Right cardiac atrium (tissue), 5 donors: ENCODE measurements at regions not wholly inside any gene's neighbourhood (a gene's known extent, or its start where the extent isn't known, plus 50 kb on each side); places are given as distances from the start of the nearest gene placed in this dataset.

Experiments
- ATAC-seq, 2 donors: fragments of 200-7000 bp; cut with Tn5 transposase; one replicate each; pipeline versions ENCODE4 v1.8.0 to v1.9.1; 2020; ENCODE audit warnings: moderate library complexity in 2 of 2, mild to moderate bottlenecking in 1 of 2
- DNase-seq, 3 donors: peaks; one replicate each; pipeline ENCODE4 v3.0.0-alpha.2; 2020
- H3K27ac ChIP-seq: one replicate; pipeline ENCODE4 v1.5.1; 2013; ENCODE audit warnings: mild to moderate bottlenecking, low read length, control low read depth, moderate library complexity
- H3K27me3 ChIP-seq: one replicate; pipeline ENCODE4 v1.6.1; 2013; ENCODE audit not compliant: control insufficient read depth, insufficient read depth
- H3K4me1 ChIP-seq: one replicate; pipeline ENCODE4 v1.6.1; 2013; ENCODE audit warnings: low read length; ENCODE audit not compliant: control insufficient read depth, insufficient read depth
- H3K4me3 ChIP-seq: one replicate; pipeline ENCODE4 v1.5.1; 2013; ENCODE audit warnings: low read length, control low read depth
- H3K9me3 ChIP-seq: one replicate; pipeline ENCODE4 v1.6.1; 2013; ENCODE audit warnings: low read length; ENCODE audit not compliant: control insufficient read depth
- WGBS: extraction: QIAGEN DNeasy Blood & Tissue Kit; methylation state at CpG from one replicate; pipeline ENCODE4 v1.1.7; 2013; 5-methylcytosine and 5-hydroxymethylcytosine counted together
- intact Hi-C, 4 donors: fragments of 100-400 bp; cut with DNase I; formaldehyde crosslinking; loops; one replicate each; pipeline versions ENCODE4 v1.11.0 to v1.14.0; 2022 to 2023
- donor health status: healthy with polysubstance abuse.
- donor health status: DM: no; HTN: yes; CAD: no.
- donor health status: DM: no; HTN: no; CAD: no.
- donor health status: DM: no; HTN: yes; CAD: no; lungs with severe emphysema.
- donor health status: DM: yes; HTN: yes; CAD: no.

DNA sequence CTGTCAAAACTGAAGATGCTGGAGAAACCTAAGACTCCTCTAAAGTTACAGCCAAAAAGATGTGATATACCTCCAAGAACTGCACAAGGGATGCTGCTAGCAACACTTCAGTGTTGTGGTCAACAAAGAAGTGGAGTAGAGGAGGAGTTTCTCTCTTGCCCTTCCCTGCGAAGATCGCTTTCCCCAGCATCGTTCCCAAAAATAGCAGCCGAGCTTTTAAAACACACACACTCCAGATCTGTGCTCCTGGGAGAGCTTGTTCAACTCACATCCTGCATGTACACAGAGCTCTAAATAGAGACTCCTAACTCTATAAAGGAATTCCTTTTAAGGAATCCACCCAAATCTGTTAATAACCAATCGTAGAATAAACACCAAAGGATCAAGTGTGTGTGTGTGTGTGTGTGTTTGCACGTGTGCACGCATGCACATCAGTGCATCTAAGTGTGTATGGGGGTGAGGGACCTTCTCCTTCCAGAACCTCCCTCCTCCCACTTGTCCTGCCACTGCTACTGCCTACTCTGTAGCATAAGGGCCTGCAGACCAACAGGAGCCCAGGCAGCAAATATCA is 58.5 kb downstream of the PSMG1 start:
- H3K27ac ChIP-seq = no peak overlapping the region
- intact Hi-C loops = loop anchor here (5.0 to 10.0 kb wide), 4 partner anchors 100 to 322 kb away; partner anchors contain the start of gene ETS2 (in 2 of the 4)
- no peak for DNase-seq
- no peaks in the 10 kb centered on the region for H3K9me3 ChIP-seq
- WGBS = 47% methylated on average over 7 of the region's 7 CpGs
- no peak for ATAC-seq
- H3K4me1 ChIP-seq = no peaks in the 10 kb centered on the region
- no peak overlapping the region for H3K4me3 ChIP-seq
- H3K27me3 ChIP-seq = no peaks in the 10 kb centered on the region

DNA sequence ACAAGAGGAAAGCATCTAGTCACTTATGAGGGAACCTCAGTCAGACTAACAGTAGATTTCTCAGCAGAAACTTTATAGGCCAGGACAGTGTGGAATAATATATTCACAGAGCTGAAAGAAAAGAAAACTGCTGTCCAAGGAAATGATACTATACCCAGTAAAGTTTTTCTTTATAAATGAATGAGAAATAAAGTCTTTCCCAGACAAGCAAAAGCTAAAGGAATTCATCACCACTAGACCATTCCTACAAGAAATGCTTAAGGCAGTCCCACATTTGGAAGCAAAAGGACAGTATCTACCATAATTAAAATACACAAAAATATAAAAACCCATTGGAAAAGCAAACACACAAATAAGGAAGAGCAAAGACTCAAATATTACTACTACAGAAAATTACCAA is 59.9 kb downstream of the PSMG1 start:
- Histone ChIP-seq H3K4me3 (no peak overlapping the region), H3K4me1 (no peaks in the 10 kb centered on the region), H3K27ac (no peak overlapping the region), H3K9me3 (no peaks in the 10 kb centered on the region), H3K27me3 (no peaks in the 10 kb centered on the region)
- intact Hi-C loops = loop anchor here in 3 of 4 donors (10.0 kb wide), 3 partner anchors 99 to 319 kb away; partner anchors contain the start of gene ETS2 (in 2 of the 3)
- DNase-seq (no peak), ATAC-seq (no peak)

DNA sequence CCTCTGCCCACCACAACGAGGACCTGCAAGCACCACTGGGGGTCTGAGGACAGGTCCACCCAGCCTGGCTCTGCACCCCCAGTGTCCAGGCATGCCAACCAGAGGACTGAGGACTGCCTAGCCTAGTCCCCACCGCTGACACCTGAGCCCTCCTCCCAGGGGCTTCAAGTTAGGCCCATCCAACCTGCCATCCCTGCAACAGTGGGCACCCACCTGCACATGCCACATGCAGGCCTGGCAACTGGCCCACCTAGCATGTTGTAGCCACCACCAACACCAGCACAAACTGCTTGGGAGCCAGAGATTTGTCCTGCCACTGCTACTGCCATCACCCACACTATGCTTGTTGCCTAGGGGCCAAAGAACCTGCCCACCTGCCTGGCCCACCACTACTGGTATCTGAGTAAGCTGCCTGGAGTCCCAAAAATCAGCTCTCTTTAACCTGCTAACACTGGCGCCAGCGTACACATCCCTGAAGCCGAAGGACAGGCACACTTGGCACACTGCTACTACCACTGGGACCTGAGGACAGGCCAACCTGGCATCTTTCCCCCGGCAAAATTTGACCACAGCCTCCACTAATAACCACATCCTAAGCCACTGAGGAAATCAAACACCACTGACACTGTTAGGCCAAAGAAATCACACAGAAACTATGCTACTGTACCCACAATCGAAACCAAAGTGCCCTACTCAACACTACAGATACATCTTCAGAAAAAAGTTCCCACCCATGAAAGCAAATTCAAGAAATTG is 61.5 kb downstream of the PSMG1 start:
- DNase-seq = no peak
- 92% methylated on average over 7 of the region's 7 CpGs for WGBS
- H3K4me3 ChIP-seq = no peak overlapping the region
- H3K9me3 ChIP-seq = no peaks in the 10 kb centered on the region
- no peaks in the 10 kb centered on the region for H3K27me3 ChIP-seq
- H3K27ac ChIP-seq = no peak overlapping the region
- no peak for ATAC-seq
- H3K4me1 ChIP-seq = no peaks in the 10 kb centered on the region
- intact Hi-C loops = loop anchor here in 3 of 4 donors (10.0 kb wide), 3 partner anchors 97 to 317 kb away; partner anchors contain the start of gene ETS2 (in 2 of the 3)

DNA sequence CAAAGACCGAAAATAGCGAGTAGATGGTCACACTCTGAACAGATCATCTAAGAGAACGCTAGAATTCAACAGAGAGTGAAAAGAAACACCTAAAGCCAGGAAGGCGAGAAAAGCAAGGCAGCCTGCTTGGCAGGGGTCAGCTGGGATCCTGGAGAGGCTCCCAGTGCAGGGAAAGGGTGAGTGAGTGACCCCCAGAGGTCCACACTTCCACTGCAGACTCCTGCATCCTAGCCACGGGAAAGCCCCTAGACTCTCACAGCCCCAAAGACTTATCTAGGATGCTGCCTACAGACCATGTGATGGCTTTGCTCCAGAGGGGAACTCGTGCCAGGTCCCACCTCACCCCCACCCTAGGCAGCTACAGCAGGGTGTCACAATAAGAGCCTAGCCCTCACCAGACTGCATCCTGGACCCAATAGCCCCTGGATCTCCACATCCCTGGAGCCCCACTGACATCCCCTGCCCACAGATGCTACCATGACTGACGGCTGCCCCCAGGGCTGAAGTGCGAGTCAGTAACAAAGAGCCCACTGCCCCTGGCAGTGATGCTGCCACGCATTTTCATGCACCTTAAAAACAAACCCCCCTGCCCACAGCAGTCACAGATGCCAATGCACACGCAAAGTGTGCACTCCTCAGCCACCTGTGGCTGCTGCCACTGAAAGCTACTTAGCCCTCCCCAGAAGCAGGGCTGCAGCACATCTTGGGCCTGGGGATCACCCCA is 62.2 kb downstream of the PSMG1 start:
- DNase-seq = no peak
- Histone ChIP-seq H3K9me3 (no peaks in the 10 kb centered on the region), H3K27me3 (no peaks in the 10 kb centered on the region), H3K4me3 (no peak overlapping the region), H3K4me1 (no peaks in the 10 kb centered on the region), H3K27ac (no peak overlapping the region)
- intact Hi-C loops = loop anchor here in 3 of 4 donors (10.0 kb wide), 3 partner anchors 96 to 316 kb away; partner anchors contain the start of gene ETS2 (in 2 of the 3)
- WGBS = 70% methylated on average over 10 of the region's 10 CpGs
- no peak for ATAC-seq

DNA sequence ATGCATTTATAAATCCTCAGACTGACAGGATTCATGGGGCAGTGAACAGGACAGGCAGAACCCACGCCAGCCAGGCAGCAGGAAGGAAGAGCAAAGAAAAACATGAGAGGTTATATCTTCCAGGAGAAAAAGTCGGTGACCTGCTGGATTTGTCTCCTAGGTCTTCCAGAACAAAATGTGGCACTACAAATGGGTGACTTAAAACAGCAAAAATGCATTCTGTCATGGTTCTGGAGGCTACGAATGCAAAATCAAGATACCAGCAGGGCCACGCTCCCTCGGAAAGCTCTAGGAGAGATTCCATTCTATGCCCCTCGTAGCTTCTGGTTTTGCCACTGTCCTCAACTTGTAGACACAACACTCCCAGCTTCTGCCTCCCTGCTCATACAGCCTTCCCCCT is 63.4 kb downstream of the PSMG1 start:
- no peak overlapping the region for H3K27ac ChIP-seq
- 86% methylated on average over 6 of the region's 6 CpGs for WGBS
- H3K9me3 ChIP-seq = no peaks in the 10 kb centered on the region
- no peak for ATAC-seq
- no peak overlapping the region for H3K4me3 ChIP-seq
- DNase-seq = no peak
- intact Hi-C loops = loop anchor here in 3 of 4 donors (10.0 kb wide), 3 partner anchors 95 to 315 kb away; partner anchors contain the start of gene ETS2 (in 2 of the 3)
- no peaks in the 10 kb centered on the region for H3K4me1 ChIP-seq
- no peaks in the 10 kb centered on the region for H3K27me3 ChIP-seq

DNA sequence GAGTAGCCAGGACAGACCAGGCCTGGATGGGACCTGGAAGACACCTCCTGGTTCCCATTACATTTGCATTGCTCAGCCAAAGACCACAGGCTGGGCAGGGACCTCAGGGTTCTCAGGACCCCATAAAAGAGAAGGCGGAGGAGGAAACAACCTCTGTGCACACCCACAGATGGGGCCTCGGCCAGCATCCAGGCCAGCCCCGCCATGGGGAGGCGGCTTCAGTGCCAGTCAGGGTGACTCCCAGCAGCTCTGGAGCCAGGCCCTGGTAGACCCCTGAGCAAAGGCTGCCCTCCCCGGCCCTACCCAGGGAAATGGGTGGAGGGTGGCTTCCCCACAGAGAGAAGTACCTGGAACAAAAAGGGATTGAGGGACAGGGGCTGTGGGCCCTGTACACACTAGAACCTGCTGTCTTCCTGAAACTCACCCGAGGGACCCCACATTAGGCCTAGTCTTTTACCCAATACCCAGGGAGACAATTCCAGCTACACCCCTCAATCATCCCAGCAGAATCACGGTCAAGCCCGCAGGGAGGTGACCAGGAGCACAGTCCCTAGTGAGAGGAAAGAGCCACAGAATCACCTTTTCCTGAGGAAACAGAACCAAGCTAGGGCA is 64.5 kb downstream of the PSMG1 start:
- no peaks in the 10 kb centered on the region for H3K27me3 ChIP-seq
- H3K27ac ChIP-seq = no peak overlapping the region
- WGBS = 92% methylated on average over 8 of the region's 8 CpGs
- intact Hi-C loops = no loop called here
- DNase-seq (no peak), ATAC-seq (no peak)
- no peaks in the 10 kb centered on the region for H3K9me3 ChIP-seq
- no peak overlapping the region for H3K4me3 ChIP-seq
- H3K4me1 ChIP-seq = no peaks in the 10 kb centered on the region

DNA sequence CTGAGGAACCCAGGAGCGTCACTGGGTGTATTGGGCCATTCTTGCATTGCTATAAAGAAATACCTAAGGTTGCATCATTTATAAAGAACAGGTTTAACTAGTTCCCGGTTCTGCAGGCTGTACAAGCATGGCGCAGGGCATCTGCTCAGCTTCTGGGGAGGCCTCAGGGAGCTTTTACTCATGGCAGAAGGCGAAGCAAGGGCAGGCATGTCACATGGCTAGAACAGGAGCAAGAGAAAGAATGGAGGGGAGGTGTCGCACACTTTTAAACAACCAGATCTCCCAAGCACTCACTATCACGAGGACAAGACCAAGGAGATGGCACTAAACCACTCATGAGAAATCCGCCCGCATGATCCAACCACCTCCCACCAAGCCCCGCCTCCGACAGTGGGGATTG is 65.2 kb downstream of the PSMG1 start:
- Histone ChIP-seq H3K4me1 (no peaks in the 10 kb centered on the region), H3K4me3 (no peak overlapping the region), H3K27me3 (no peaks in the 10 kb centered on the region), H3K27ac (no peak overlapping the region), H3K9me3 (no peaks in the 10 kb centered on the region)
- intact Hi-C loops = no loop called here
- WGBS = 97% methylated on average over 10 of the region's 10 CpGs
- ATAC-seq = no peak
- no peak for DNase-seq

DNA sequence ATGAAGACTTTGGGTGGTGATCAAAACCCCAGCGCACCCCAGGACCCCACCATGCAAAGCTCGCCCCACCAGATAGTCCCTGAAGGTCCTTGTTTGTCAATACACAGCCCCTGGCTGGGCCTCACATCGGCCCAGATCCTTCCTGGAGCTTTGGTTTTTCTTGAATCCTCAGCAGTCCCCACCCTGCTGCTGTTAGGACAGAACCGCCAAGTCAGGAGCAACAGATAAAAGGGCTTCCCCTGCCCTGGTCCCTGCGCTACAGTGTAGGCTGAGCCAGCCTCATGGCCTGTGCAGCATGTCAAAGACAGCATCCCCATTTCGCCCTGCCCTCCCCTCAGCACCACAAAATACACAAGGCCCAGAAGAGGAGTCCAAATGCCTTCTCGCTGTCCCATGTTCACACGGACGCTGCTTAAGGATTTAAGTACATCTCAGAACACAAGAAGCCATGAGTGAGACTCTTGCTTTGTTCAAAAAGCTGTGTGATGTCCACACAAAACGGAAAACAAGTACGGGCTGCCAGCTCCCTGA is 65.7 kb downstream of the PSMG1 start:
- 96% methylated on average over 11 of the region's 11 CpGs for WGBS
- no peak overlapping the region for H3K4me3 ChIP-seq
- H3K27me3 ChIP-seq = no peaks in the 10 kb centered on the region
- no peak for DNase-seq
- H3K4me1 ChIP-seq = no peaks in the 10 kb centered on the region
- intact Hi-C loops = no loop called here
- H3K27ac ChIP-seq = no peak overlapping the region
- no peak for ATAC-seq
- no peaks in the 10 kb centered on the region for H3K9me3 ChIP-seq

DNA sequence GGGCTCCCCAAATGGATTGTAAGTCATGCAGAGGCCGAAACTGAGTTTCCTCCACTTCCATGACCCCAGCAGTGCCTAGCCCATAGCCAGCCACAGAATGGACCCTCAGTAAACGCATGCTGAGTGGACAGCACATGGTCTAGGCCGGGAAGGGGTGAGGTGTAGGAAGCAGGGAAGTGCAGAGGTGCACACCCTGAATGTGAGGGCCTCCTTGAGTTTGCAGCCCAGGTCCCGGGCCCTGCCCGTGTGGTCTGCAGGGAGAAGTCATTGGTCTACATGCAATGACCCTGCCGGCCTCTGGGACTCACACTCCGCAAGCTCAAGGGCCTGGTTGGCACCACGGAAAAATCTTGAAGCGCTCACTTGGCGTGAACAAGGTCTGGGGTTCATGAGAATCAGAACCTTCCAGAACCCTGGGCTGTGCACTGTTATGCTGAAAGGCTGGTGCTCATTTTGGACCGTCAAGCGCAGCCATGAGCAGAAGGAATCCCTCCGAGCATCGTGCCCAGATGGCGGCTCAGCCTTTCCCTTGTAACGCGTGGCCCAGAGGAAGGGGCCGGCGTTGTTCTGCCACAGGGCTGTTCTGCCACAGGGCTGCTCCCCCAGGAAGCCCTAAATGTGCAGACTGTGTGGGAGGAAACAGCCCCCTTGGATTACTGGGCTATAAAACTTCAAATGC is 66.4 kb downstream of the PSMG1 start:
- H3K9me3 ChIP-seq = no peaks in the 10 kb centered on the region
- H3K27ac ChIP-seq = no peak overlapping the region
- intact Hi-C loops = no loop called here
- 93% methylated on average over 19 of the region's 19 CpGs for WGBS
- no peaks in the 10 kb centered on the region for H3K4me1 ChIP-seq
- DNase-seq = no peak
- no peaks in the 10 kb centered on the region for H3K27me3 ChIP-seq
- no peak overlapping the region for H3K4me3 ChIP-seq
- ATAC-seq = no peak

DNA sequence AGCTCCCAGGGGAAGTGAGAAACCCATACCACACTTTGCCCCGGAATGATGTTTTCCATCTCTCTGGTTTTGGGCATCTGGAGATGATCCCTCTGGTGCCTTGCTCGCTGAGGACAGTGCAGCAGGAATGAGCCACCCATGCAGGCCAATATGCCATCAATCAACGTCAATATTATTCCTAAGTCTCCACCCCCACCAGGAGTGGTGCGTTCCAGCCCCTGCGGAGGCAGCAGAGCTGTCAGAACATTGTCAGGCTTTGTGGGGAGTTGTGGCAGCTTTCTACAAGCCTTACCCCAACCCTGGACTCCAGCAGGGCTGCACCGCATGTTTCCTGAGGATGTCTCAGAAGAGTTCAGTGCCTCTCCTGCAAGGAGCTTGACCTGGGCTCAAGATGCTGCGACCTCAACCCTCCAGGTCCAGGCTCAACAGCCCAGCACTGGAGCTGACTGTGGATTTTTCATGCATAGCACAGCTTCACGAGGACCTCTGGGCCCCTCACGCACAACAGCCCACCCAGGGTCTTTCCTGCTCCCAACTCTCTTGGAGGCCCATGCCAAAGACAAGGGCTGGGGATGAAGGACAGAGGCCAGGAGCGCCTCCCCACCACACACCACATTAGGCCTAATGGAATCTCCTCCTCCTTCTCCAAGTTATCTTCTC is 67.5 kb downstream of the PSMG1 start:
- WGBS = 85% methylated on average over 10 of the region's 10 CpGs
- intact Hi-C loops = no loop called here
- H3K4me1 ChIP-seq = no peaks in the 10 kb centered on the region
- no peak overlapping the region for H3K27ac ChIP-seq
- H3K9me3 ChIP-seq = no peaks in the 10 kb centered on the region
- H3K4me3 ChIP-seq = no peak overlapping the region
- H3K27me3 ChIP-seq = no peaks in the 10 kb centered on the region
- ATAC-seq (no peak), DNase-seq (no peak)
